Breast epithelium (tissue), 3 donors: ENCODE measurements at regions not wholly inside any gene's neighbourhood (a gene's known extent, or its start where the extent isn't known, plus 50 kb on each side); places are given as distances from the start of the nearest gene placed in this dataset.

Experiments
- CTCF ChIP-seq, 3 donors: fragments of 450-650 bp; IDR thresholded peaks; one replicate each; pipeline ENCODE4 v1.5.1; 2016 to 2017; ENCODE audit warnings: antibody characterized with exemption in 3 of 3, mild to moderate bottlenecking in 3 of 3, moderate library complexity in 3 of 3
- POLR2A ChIP-seq: fragments of 450-650 bp; IDR thresholded peaks from one replicate; pipeline ENCODE4 v1.6.1; 2016; ENCODE audit warnings: antibody characterized with exemption, mild to moderate bottlenecking, moderate library complexity
- POLR2AphosphoS5 ChIP-seq, 3 donors: sonication (generic); formaldehyde crosslinking; IDR thresholded peaks; one replicate each; pipeline ENCODE4 v1.6.1; 2017; ENCODE audit warnings: antibody characterized with exemption in 3 of 3

GRCh38 chr11:127149410-127149809, 148.8 kb upstream of the KIRREL3 start:
- no peak for TF ChIP-seq CTCF (IDR thresholded peaks at IDR 0.05)
- no peak for TF ChIP-seq POLR2AphosphoS5 (IDR thresholded peaks at IDR 0.05)
- no peak for TF ChIP-seq POLR2A
